H9 (cell line): ENCODE measurements at regions not wholly inside any gene's neighbourhood (a gene's known extent, or its start where the extent isn't known, plus 50 kb on each side); places are given as distances from the start of the nearest gene placed in this dataset.

Experiments used
- DNase-seq: peaks from one replicate; pipeline ENCODE4 v3.0.0-alpha.2; 2017
- H2AFZ ChIP-seq: one replicate; pipeline ENCODE4 v1.6.1; 2013; ENCODE audit warnings: mild to moderate bottlenecking, low read length, control low read depth, moderate library complexity
- H2AK5ac ChIP-seq: 2 replicates; pipeline ENCODE4 v1.6.1; 2013; ENCODE audit warnings: low read length, control low read depth, mixed read lengths; ENCODE audit not compliant: insufficient read length
- H2BK120ac ChIP-seq: one replicate; pipeline ENCODE4 v1.6.1; 2013; ENCODE audit warnings: low read depth, mild to moderate bottlenecking, low read length, control low read depth, inconsistent platforms; ENCODE audit not compliant: poor library complexity, severe bottlenecking
- H2BK12ac ChIP-seq: 2 replicates; pipeline ENCODE4 v1.6.1; 2013; ENCODE audit warnings: low read length, control low read depth, mixed read lengths, low read depth; ENCODE audit not compliant: insufficient read length
- H2BK15ac ChIP-seq: 2 replicates; pipeline ENCODE4 v1.6.1; 2013; ENCODE audit warnings: low read depth, low read length, control low read depth
- H2BK20ac ChIP-seq: one replicate; pipeline ENCODE4 v1.6.1; 2013; ENCODE audit warnings: low read depth, mild to moderate bottlenecking, low read length, control low read depth, inconsistent platforms; ENCODE audit not compliant: poor library complexity, severe bottlenecking
- H2BK5ac ChIP-seq: 2 replicates; pipeline ENCODE4 v1.6.1; 2013; ENCODE audit warnings: low read length, control low read depth, mixed read lengths; ENCODE audit not compliant: insufficient read length
- H3K14ac ChIP-seq: 2 replicates; pipeline ENCODE4 v1.6.1; 2013; ENCODE audit warnings: low read length, control low read depth; ENCODE audit not compliant: insufficient read depth
- H3K18ac ChIP-seq: 2 replicates; pipeline ENCODE4 v1.6.1; 2013; ENCODE audit warnings: low read depth, mild to moderate bottlenecking, mixed read lengths, low read length, control low read depth; ENCODE audit not compliant: insufficient read length
- H3K23ac ChIP-seq: 2 replicates; pipeline ENCODE4 v1.6.1; 2013; ENCODE audit warnings: low read length, control low read depth, mixed read lengths, low read depth; ENCODE audit not compliant: insufficient read length
- H3K23me2 ChIP-seq: 2 replicates; pipeline ENCODE4 v1.6.1; 2013; ENCODE audit warnings: low read depth, mild to moderate bottlenecking, mixed read lengths, low read length, control low read depth; ENCODE audit not compliant: insufficient read length, poor library complexity, severe bottlenecking
- H3K27ac ChIP-seq: 2 replicates; pipeline ENCODE4 v1.5.1; 2013; ENCODE audit warnings: low read length, control low read depth, mixed read lengths, low read depth; ENCODE audit not compliant: insufficient read length
- H3K27me3 ChIP-seq: 2 replicates; pipeline ENCODE4 v1.6.1; 2013; ENCODE audit warnings: low read length, control low read depth, inconsistent platforms; ENCODE audit not compliant: insufficient read depth
- H3K4ac ChIP-seq: 2 replicates; pipeline ENCODE4 v1.6.1; 2013; ENCODE audit warnings: low read depth, mild to moderate bottlenecking, control low read depth, inconsistent platforms, low read length, moderate library complexity
- H3K4me1 ChIP-seq: 2 replicates; pipeline ENCODE4 v1.6.1; 2013; ENCODE audit warnings: low read length, control low read depth, inconsistent platforms; ENCODE audit not compliant: insufficient read depth
- H3K4me2 ChIP-seq: 2 replicates; pipeline ENCODE4 v1.6.1; 2013; ENCODE audit warnings: low read length, control low read depth, mixed read lengths; ENCODE audit not compliant: insufficient read length, insufficient read depth
- H3K56ac ChIP-seq: 2 replicates; pipeline ENCODE4 v1.6.1; 2013; ENCODE audit warnings: low read depth, mild to moderate bottlenecking, mixed read lengths, low read length, control low read depth; ENCODE audit not compliant: insufficient read length
- H3K79me1 ChIP-seq: 2 replicates; pipeline ENCODE4 v1.6.1; 2013; ENCODE audit warnings: low read depth, mild to moderate bottlenecking, moderate library complexity, low read length, control low read depth, inconsistent platforms; ENCODE audit not compliant: insufficient read depth, poor library complexity, severe bottlenecking
- H3K79me2 ChIP-seq: 2 replicates; pipeline ENCODE4 v1.6.1; 2013; ENCODE audit warnings: low read length, control low read depth, inconsistent platforms; ENCODE audit not compliant: insufficient read depth
- H3K9ac ChIP-seq: 2 replicates; pipeline ENCODE4 v1.6.1; 2013; ENCODE audit warnings: low read length, control low read depth, mixed read lengths; ENCODE audit not compliant: insufficient read length; ENCODE audit errors: extremely low read depth
- H3K9me3 ChIP-seq: one replicate; pipeline ENCODE4 v1.6.1; 2013; ENCODE audit warnings: low read depth, low read length, inconsistent platforms; ENCODE audit not compliant: control insufficient read depth
- H3T11ph ChIP-seq: one replicate; pipeline ENCODE4 v1.6.1; 2013; ENCODE audit warnings: mild to moderate bottlenecking, low read length, control low read depth, inconsistent platforms
- H4K20me1 ChIP-seq: one replicate; pipeline ENCODE4 v1.6.1; 2013; ENCODE audit not compliant: control insufficient read depth, insufficient read length, insufficient read depth
- H4K5ac ChIP-seq: 2 replicates; pipeline ENCODE4 v1.6.1; 2013; ENCODE audit warnings: low read depth, mild to moderate bottlenecking, mixed read lengths, low read length, control low read depth; ENCODE audit not compliant: insufficient read length
- H4K8ac ChIP-seq: replicated peaks from 2 replicates; pipeline ENCODE4 v1.6.1; 2013; ENCODE audit warnings: low read length, control low read depth, mixed read lengths, low read depth; ENCODE audit not compliant: insufficient read length
- H4K91ac ChIP-seq: 2 replicates; pipeline ENCODE4 v1.6.1; 2013; ENCODE audit warnings: low read depth, mild to moderate bottlenecking, moderate library complexity, mixed read lengths, low read length, control low read depth; ENCODE audit not compliant: insufficient read length
- H3K27ac Mint-ChIP-seq, 3 experiments: 2 replicates in 2 of 3; 3 replicates in 1 of 3; pipeline ENCODE4 v1.8.0; 2020 to 2021; ENCODE audit warnings: mixed read lengths in 3 of 3, mild to moderate bottlenecking in 1 of 3, moderate library complexity in 1 of 3
- H3K27me3 Mint-ChIP-seq: 2 replicates; pipeline ENCODE4 v1.8.0; 2021; ENCODE audit warnings: low read depth, mild to moderate bottlenecking, moderate library complexity, mixed read lengths
- H3K36me3 Mint-ChIP-seq, 3 experiments: 2 replicates in 2 of 3; 3 replicates in 1 of 3; pipeline ENCODE4 v1.8.0; 2020 to 2021; ENCODE audit warnings: low read depth in 3 of 3, mixed read lengths in 3 of 3; ENCODE audit not compliant: insufficient read depth in 1 of 3
- H3K4me1 Mint-ChIP-seq, 2 experiments: 2 replicates each; pipeline ENCODE4 v1.8.0; 2020; ENCODE audit warnings: mixed read lengths in 2 of 2
- H3K4me3 Mint-ChIP-seq, 2 experiments: 2 replicates in 1 of 2; 3 replicates in 1 of 2; pipeline ENCODE4 v1.8.0; 2020 to 2021; ENCODE audit warnings: mild to moderate bottlenecking in 2 of 2, mixed read lengths in 2 of 2, moderate library complexity in 1 of 2
- H3K9me3 Mint-ChIP-seq, 2 experiments: 2 replicates in 1 of 2; 3 replicates in 1 of 2; pipeline ENCODE4 v1.8.0; 2020; ENCODE audit warnings: mild to moderate bottlenecking in 2 of 2, mixed read lengths in 2 of 2, moderate library complexity in 1 of 2
- CTCF ChIP-seq: fragments of 200-600 bp; sonication (generic); conservative IDR thresholded peaks from 3 replicates; pipeline ENCODE4 v1.8.0; 2021; ENCODE audit warnings: antibody characterized with exemption, mild to moderate bottlenecking
- WGBS: extraction: QIAGEN DNeasy Blood & Tissue Kit; methylation state at CpG from one replicate; pipeline ENCODE4 v1.1.7; 2013; ENCODE audit warnings: missing lambda C conversion rate, low lambda C conversion rate, mixed read lengths; ENCODE audit not compliant: insufficient read length; ENCODE audit errors: extremely low coverage; 5-methylcytosine and 5-hydroxymethylcytosine counted together

- Mint-ChIP-seq H3K27me3 (no peaks in the 10 kb centered on the region), H3K27ac (no peak overlapping the region), H3K9me3 (no peaks in the 10 kb centered on the region), H3K4me1 (peaks cover 0 to 2% of the 10 kb centered on the region in 2 experiments; a peak in 1 of 4 replicates), H3K4me3 (no peak overlapping the region), H3K36me3 (no peaks in the 10 kb centered on the region)
- no peak overlapping the region for H3K23ac ChIP-seq
- no peak overlapping the region for H4K8ac ChIP-seq
- no peak overlapping the region for H3K27ac ChIP-seq
- no peak overlapping the region for H3T11ph ChIP-seq
- H3K18ac ChIP-seq, result no peak overlapping the region
- H3K4me2 ChIP-seq, result no peak overlapping the region
- H3K23me2 ChIP-seq, result no peaks in the 10 kb centered on the region
- no peak overlapping the region for H2AK5ac ChIP-seq
- H2BK12ac ChIP-seq, result no peak overlapping the region
- no peak for TF ChIP-seq CTCF
- no CpG with 5 or more reads among the region's 1 CpG for WGBS
- no peak overlapping the region for H2BK15ac ChIP-seq
- H3K27me3 ChIP-seq, result no peaks in the 10 kb centered on the region
- H2AFZ ChIP-seq, result no peak overlapping the region
- H3K4me1 ChIP-seq, result no peaks in the 10 kb centered on the region
- no peaks in the 10 kb centered on the region for H3K79me2 ChIP-seq
- no peak overlapping the region for H3K9ac ChIP-seq
- no peak overlapping the region for H4K5ac ChIP-seq
- no peak overlapping the region for H3K4ac ChIP-seq
- no peak for DNase-seq
- H3K9me3 ChIP-seq, result no peaks in the 10 kb centered on the region
- no peak overlapping the region for H3K56ac ChIP-seq
- no peak overlapping the region for H3K14ac ChIP-seq
- no peaks in the 10 kb centered on the region for H4K20me1 ChIP-seq
- H2BK120ac ChIP-seq, result no peak overlapping the region
- no peak overlapping the region for H2BK20ac ChIP-seq
- no peaks in the 10 kb centered on the region for H3K79me1 ChIP-seq
- no peak overlapping the region for H4K91ac ChIP-seq
- H2BK5ac ChIP-seq, result no peak overlapping the region
Observed at GRCh38 chr2:21303876-21304275, 180.1 kb downstream of the TDRD15 start.
